Loucy (cell line): ENCODE measurements at regions not wholly inside any gene's neighbourhood (a gene's known extent, or its start where the extent isn't known, plus 50 kb on each side); places are given as distances from the start of the nearest gene placed in this dataset.

Experiments used
- EZH2phosphoT487 ChIP-seq: fragments of 200-600 bp; IDR thresholded peaks from 2 replicates; pipeline ENCODE4 v1.6.1; 2018; ENCODE audit warnings: antibody characterized with exemption, mild to moderate bottlenecking, moderate library complexity, borderline replicate concordance
- TF ChIP-seq, protein P1 (sequence below): fragments of 200-600 bp; sonication (generic); conservative IDR thresholded peaks from 2 replicates; pipeline ENCODE4 v1.5.1; 2014; ENCODE audit warnings: mild to moderate bottlenecking, antibody characterized with exemption, low read length

- TF ChIP-seq, protein P1, sequence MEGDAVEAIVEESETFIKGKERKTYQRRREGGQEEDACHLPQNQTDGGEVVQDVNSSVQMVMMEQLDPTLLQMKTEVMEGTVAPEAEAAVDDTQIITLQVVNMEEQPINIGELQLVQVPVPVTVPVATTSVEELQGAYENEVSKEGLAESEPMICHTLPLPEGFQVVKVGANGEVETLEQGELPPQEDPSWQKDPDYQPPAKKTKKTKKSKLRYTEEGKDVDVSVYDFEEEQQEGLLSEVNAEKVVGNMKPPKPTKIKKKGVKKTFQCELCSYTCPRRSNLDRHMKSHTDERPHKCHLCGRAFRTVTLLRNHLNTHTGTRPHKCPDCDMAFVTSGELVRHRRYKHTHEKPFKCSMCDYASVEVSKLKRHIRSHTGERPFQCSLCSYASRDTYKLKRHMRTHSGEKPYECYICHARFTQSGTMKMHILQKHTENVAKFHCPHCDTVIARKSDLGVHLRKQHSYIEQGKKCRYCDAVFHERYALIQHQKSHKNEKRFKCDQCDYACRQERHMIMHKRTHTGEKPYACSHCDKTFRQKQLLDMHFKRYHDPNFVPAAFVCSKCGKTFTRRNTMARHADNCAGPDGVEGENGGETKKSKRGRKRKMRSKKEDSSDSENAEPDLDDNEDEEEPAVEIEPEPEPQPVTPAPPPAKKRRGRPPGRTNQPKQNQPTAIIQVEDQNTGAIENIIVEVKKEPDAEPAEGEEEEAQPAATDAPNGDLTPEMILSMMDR: no peak
- no peak for TF ChIP-seq EZH2phosphoT487
These were observed 137.5 kb downstream of the DYRK2 start for GRCh38 chr12:67786086-67786485.
